GM19463 (cell line): ENCODE measurements at regions not wholly inside any gene's neighbourhood (a gene's known extent, or its start where the extent isn't known, plus 50 kb on each side); places are given as distances from the start of the nearest gene placed in this dataset.
"Not testable (repeated sequence)": the region's sequence is repeated elsewhere in the genome, so short reads cannot be mapped to it uniquely, and the experiment has no call there.

Experiments
- ATAC-seq: cut with Tn5 transposase; IDR thresholded peaks from one replicate; pipeline ENCODE4 v1.9.1; 2021; ENCODE audit warnings: mild to moderate bottlenecking, moderate library complexity; ENCODE audit not compliant: unreplicated experiment

- no peak for ATAC-seq
These were observed 151.5 kb upstream of the C2CD4B start for GRCh38 chr15:62316413-62317060.

GRCh38 chr15:62320259-62320658 is 155.2 kb upstream of the C2CD4B start:
- no peak for ATAC-seq

- ATAC-seq, result no peak
These were observed 158.3 kb upstream of the C2CD4B start for GRCh38 chr15:62323353-62323890.

- no peak for ATAC-seq
These were observed 159.3 kb upstream of the C2CD4B start for GRCh38 chr15:62324382-62324781.

GRCh38 chr15:62325597-62325996 is 160.5 kb upstream of the C2CD4B start:
- ATAC-seq, result no peak

- no peak for ATAC-seq
These were observed 161.5 kb upstream of the C2CD4B start for GRCh38 chr15:62326460-62327011.

- no peak for ATAC-seq
These were observed 162.3 kb upstream of the C2CD4B start for GRCh38 chr15:62327406-62327805.

- not testable (repeated sequence) for ATAC-seq
These were observed 167.4 kb upstream of the C2CD4B start for GRCh38 chr15:62332472-62332871.

- ATAC-seq, result no peak
These were observed 169.5 kb upstream of the C2CD4B start for GRCh38 chr15:62334536-62334935.

GRCh38 chr15:62337934-62338333 is 172.8 kb upstream of the C2CD4B start:
- no peak for ATAC-seq

- no peak for ATAC-seq
These were observed 173.4 kb upstream of the C2CD4B start for GRCh38 chr15:62338497-62338896.

GRCh38 chr15:62342959-62343358 is 177.9 kb upstream of the C2CD4B start:
- no peak for ATAC-seq

GRCh38 chr15:62343397-62343796 is 178.3 kb upstream of the C2CD4B start:
- ATAC-seq, result no peak

- ATAC-seq, result peak; percentile 69
These were observed 179.9 kb upstream of the C2CD4B start for GRCh38 chr15:62344806-62345539.

GRCh38 chr15:62346168-62346567 is 181.1 kb upstream of the C2CD4B start:
- no peak for ATAC-seq

- no peak for ATAC-seq
These were observed 183.0 kb upstream of the C2CD4B start for GRCh38 chr15:62348118-62348517.

GRCh38 chr15:62348623-62349022 is 183.5 kb upstream of the C2CD4B start:
- ATAC-seq, result no peak

GRCh38 chr15:62352817-62353216 is 187.7 kb upstream of the C2CD4B start:
- no peak for ATAC-seq

GRCh38 chr15:62357431-62357830 is 192.3 kb upstream of the C2CD4B start:
- no peak for ATAC-seq

- no peak for ATAC-seq
These were observed 194.3 kb upstream of the C2CD4B start for GRCh38 chr15:62359416-62359815.

- ATAC-seq, result no peak
These were observed 195.4 kb upstream of the C2CD4B start for GRCh38 chr15:62360332-62361097.
